ENCODE measurements at regions not wholly inside any gene's neighbourhood (a gene's known extent, or its start where the extent isn't known, plus 50 kb on each side); places are given as distances from the start of the nearest gene placed in this dataset.
A peak's percentile ranks its signal among the peaks of the same experiment; 100 is the strongest.
"Not testable (repeated sequence)": the region's sequence is repeated elsewhere in the genome, so short reads cannot be mapped to it uniquely, and the experiment has no call there.

GRCh38 chr17:13659051-13659450, 57.3 kb upstream of the HS3ST3A1 start:
- not testable (repeated sequence) for DNase-seq

DNA sequence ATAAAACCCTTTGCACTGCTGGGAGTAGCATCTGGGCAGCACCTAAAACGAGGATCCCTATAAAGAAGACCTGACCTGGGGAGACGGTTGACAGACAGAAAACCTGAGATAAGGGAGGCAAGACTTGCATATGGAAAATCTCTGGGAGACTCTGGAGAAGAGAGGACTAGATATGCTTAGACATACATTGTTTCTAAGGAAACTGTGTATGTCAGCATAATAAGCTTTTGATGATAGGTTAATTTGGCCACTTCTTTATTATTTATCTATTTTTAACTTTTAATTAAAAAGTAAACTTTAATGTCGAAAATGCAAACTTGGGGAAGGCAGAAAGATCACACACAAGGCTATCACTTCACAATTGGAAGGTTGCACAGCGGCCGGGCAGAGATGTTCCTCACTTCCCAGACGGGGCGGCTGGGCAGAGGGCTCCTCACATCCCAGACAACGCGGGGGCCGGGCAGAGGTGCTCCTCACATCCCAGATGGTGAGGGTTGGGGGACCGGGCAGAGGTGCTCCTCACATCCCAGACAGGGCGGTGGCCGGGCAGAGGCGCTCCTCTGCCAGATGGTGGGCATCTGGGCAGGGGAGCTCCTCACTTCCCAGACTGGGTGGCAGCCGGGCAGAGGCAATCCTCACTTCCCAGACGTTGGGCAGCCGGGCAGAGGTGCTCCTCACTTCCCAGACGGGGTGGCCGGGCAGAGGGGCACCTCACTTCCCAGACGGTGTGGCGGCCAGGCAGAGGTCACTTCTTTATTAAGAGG, 64.3 kb upstream of the HS3ST3A1 start:
- no peak for DNase-seq

GRCh38 chr17:13671341-13671740, 69.6 kb upstream of the HS3ST3A1 start:
- DNase-seq, result no peak

GRCh38 chr17:13671771-13672170, 70.0 kb upstream of the HS3ST3A1 start:
- DNase-seq, result no peak

- no peak for DNase-seq
Measured at GRCh38 chr17:13678361-13678760, 76.6 kb upstream of the HS3ST3A1 start.

- DNase-seq, result no peak
Measured at GRCh38 chr17:13678841-13679240, 77.1 kb upstream of the HS3ST3A1 start.

DNA sequence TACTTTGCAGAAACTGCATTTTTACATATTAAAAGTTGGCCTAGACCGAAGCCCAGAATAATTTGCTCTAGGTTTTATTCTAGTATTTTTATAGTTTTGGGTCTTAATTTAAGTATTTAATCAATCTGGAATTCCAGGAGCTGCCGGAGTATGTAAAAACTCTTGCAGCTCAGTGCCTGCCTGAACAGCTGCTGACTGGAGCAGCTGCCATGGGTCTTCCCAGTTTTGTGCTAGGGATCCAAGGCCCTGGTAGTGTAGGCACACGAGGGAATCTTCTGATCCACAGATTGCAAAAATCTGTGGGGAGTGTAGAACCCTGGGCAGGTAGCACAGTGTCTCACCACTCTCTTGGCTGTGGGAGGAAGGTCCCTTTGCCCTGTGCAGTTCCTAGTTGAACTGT, 87.0 kb upstream of the HS3ST3A1 start:
- DNase-seq, result no peak

DNA sequence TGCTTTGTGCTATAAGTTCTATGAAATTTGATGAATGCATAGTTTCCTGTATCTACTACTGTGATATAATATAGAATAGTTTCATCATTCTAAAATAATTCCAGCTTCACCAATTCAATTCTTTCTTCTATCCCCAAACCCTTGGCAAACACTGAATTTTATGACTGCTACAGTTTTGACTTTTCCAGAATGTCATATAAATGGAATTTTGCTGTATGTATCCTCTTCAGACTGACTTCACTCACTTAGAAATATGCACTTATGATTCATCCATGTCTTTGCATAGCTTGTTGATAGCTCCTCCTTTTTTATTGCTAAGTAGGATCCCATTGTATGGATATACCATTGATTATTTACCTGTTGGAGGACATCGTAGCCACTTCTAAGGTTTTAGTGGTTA, 89.1 kb upstream of the HS3ST3A1 start:
- no peak for DNase-seq

GRCh38 chr17:13694934-13695333, 93.2 kb upstream of the HS3ST3A1 start:
- no peak for DNase-seq

- DNase-seq, result no peak
Measured at GRCh38 chr17:13698832-13699231, 97.1 kb upstream of the HS3ST3A1 start.

DNA sequence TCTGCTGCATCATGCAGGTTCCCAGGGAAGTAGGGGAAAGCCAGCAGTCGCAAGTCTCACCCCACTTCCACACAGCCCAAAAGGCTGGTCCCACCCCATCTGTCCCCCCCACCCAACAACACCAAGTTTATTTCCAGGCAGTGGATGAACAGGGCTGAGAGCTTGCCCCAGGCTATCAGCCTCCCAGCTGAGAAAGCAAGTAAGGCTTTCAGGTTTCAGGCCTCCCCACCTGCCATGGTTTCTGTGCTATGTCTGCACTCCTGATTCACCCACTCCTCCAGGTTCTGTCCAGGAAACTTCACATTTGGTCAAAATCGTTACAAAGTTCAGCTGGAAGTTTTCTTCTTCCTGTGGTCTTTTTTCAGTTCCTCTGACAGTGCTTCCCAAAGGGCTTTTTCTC, 97.5 kb upstream of the HS3ST3A1 start:
- no peak for DNase-seq

- DNase-seq, result no peak
Measured at GRCh38 chr17:13702266-13702665, 100.5 kb upstream of the HS3ST3A1 start.

DNA sequence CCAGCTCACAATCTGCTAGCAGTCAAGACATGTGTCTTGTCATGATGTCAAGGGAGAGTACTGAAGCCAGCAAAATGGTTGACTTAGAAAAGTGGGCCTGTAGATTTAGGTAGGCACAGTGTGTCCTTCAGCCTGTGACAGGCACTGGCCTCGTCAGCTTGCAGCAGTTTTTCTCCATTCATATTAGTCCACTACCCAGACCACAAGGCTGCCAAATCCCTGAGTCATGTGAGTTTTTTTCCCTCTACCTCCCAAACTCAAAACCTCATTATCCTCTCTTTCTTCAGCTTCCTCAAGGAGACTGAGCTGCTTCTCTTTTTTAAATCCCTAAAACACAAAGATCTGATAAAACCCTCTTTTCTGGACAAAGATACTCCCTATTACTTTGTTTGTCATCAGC, 102.6 kb upstream of the HS3ST3A1 start:
- no peak for DNase-seq

DNA sequence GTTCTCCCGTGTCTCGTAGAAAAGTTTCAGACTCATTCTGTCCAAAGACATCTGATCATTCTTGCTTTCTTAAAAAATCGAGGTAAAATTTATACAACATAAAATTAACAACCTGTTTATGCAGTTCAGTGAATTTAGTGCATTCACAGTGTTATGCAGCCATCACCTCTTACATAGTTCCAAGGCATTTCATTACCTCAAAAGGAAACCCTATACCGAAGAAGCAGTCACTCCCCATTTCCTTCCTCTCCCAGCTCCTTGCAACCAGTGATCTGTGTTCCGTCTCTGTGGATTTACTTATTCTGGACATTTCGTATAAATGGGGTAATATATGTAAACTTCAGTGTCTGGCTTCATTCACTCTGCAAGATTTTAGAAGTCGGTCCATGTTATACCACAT, 103.5 kb upstream of the HS3ST3A1 start:
- no peak for DNase-seq

- DNase-seq, result no peak
Measured at GRCh38 chr17:13721705-13722104, 120.0 kb upstream of the HS3ST3A1 start.

DNA sequence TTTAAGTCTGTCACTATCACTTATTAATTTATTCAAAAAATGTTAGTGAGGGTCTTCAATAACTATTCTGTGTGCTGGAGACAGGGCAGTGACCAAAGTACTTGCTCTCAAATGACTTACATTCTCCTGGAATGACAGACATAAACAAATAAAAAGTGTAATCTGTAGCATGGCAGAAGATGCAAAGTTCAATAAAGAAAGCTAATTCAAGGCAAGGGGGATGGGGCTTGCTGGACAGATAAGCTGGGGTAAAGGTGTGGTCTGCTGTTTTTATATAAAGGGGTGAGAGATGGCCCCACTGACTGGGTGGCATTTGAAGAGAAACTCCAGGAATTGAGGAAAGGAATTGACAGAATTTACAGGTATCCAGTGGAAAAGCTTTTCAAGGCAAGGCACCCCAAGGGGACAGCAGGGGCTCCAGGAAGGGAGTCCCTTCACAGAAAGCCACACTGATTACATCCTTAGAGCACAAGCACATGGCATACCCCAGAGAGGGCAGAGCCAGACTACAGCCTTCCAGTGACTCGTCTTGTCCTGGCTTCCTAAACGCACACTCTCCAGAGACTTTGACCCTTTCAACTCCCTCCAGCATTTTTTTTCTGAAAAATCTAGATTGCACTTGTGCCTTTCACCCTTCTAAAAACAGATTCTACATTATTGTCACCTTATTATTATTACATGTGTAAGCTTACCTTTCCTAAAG, 123.7 kb upstream of the HS3ST3A1 start:
- DNase-seq, result no peak

DNA sequence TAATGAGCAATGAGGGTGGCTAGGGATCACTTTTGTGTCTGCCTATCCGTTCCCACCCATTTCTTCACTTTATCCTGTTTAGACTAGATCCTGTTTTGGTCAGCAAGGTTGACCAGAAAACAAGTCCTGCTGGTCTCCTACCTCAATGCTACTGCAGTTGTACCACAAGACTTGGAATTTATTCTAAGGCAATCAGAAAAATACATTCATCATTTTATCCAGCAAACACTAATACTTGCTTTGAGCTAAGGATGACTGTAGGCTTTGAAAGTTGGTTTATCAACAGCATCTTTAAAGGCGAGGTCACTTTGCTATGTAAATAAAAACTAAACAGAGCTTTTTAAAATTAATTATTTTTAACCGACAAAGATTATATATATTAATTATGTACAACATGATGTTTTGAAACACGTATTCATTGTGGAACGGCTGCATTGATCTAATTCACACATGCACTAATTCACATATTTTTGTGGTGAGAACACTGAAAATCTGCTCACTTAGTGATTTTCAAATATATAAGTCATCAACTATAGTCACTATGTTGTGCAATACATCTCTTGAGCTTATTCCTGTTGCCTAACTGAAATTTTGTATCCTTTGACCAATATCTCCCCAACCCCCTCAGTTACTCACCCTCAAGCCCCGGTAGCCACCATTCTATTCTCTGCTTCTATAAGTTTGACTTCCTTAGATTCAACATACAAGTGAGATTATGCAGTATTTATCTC, 125.9 kb upstream of the HS3ST3A1 start:
- DNase-seq, result peak; percentile 18

DNA sequence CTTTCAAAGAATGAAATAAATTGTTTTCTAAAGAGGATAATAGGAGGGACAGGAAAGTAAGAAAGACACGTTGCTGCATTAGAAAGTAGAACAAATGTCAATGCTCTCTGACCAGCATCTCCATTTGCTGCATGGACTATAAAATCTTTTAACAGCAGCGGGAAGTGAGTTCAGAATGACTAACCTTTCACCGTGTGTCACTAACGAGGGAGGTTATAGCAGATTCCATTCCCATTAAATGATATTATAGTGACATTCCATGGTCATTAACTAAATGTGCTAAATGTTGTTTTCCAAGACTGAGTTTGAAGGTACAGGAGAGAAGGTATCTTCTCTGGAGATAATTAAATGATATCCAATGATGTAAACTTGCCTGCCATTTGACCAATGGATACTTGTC, 127.1 kb upstream of the HS3ST3A1 start:
- DNase-seq, result no peak

- no peak for DNase-seq
Measured at GRCh38 chr17:13729466-13730134, 127.9 kb upstream of the HS3ST3A1 start.

- DNase-seq, result no peak
Measured at GRCh38 chr17:13734880-13735279, 133.2 kb upstream of the HS3ST3A1 start.

- DNase-seq, result no peak
Measured at GRCh38 chr17:13735444-13735843, 133.7 kb upstream of the HS3ST3A1 start.

GRCh38 chr17:13735861-13736260, 134.1 kb upstream of the HS3ST3A1 start:
- no peak for DNase-seq

- no peak for DNase-seq
Measured at GRCh38 chr17:13736916-13737315, 135.2 kb upstream of the HS3ST3A1 start.

Measured in skin of body (tissue), 1 donor.